ENCODE measurements at regions not wholly inside any gene's neighbourhood (a gene's known extent, or its start where the extent isn't known, plus 50 kb on each side); places are given as distances from the start of the nearest gene placed in this dataset.

DNA sequence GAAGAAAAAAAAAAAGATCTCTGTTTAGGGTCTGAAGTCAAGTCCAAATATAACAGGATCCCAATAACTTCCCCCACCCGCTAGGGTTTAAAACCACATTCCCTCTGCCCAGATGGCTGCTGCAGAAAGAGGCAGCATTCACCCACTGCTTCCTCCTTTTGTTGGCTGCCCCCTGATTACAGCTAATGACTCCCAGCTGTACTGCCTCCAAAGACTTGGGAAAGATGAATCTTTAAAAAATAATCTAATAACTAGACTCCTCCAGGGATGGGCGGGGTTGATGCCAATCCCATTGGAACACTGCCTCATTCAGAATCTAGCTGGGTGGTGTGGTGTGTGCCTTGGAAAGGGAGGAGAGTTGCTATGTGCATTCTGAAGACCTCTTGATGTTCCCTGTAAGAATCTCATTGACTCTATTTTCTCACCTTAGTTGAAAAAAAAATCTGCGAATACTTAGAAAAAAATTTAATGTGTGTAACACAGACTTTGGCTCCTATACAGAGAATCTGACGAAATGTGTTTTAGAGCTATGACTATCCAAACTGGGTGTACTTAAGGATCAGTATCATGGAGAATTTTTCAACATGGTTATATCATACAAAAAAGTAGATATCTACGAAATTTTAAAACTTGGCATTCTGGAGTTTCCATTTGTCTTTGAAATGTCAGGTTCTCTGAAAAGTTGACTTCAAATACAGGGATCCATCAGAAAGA lies 174.0 kb downstream of the RNF144B start:
- TF ChIP-seq CTCF (IDR thresholded peaks at IDR 0.05 in 2 of 3, conservative IDR thresholded peaks at IDR 0.05 in 1 of 3; ENCODE audit: borderline replicate concordance in 1 of 3, insufficient read depth in 1 of 3, low read depth in 2 of 3, low read length in 2 of 3) (no peak), SP1 (IDR thresholded peaks at IDR 0.05; ENCODE audit: low read depth) (no peak), JUND (IDR thresholded peaks at IDR 0.05) (no peak), ZNF274 (IDR thresholded peaks at IDR 0.05; ENCODE audit: low read depth, low read length) (no peak), POLR2A (IDR thresholded peaks at IDR 0.05; ENCODE audit: borderline replicate concordance, extremely low read depth, insufficient read depth, insufficient read length) (no peak), POLR2AphosphoS5 (IDR thresholded peaks at IDR 0.05; ENCODE audit: low read depth, low read length) (no peak), CEBPB (IDR thresholded peaks at IDR 0.05; ENCODE audit: low read depth) (no peak), EZH2 (IDR thresholded peaks at IDR 0.05) (no peak), REST (IDR thresholded peaks at IDR 0.05; ENCODE audit: low read depth) (no peak), SIN3A (IDR thresholded peaks at IDR 0.05; ENCODE audit: low read depth) (no peak), SRF (IDR thresholded peaks at IDR 0.05; ENCODE audit: low read depth) (no peak), MAX (IDR thresholded peaks at IDR 0.05) (no peak), RAD21 (IDR thresholded peaks at IDR 0.05; ENCODE audit: low read depth) (no peak)
